GM12864 (cell line): ENCODE measurements at regions not wholly inside any gene's neighbourhood (a gene's known extent, or its start where the extent isn't known, plus 50 kb on each side); places are given as distances from the start of the nearest gene placed in this dataset.

Source experiments
- DNase-seq: peaks from one replicate; pipeline ENCODE4 v3.0.0-alpha.2; 2011; ENCODE audit warnings: low read depth
- H3K4me3 ChIP-seq: 2 replicates; pipeline ENCODE4 v1.5.1; 2011; ENCODE audit warnings: mild to moderate bottlenecking, low read depth, low read length, control low read depth
- CTCF ChIP-seq: IDR thresholded peaks from 2 replicates; pipeline ENCODE4 v1.5.1; 2011; ENCODE audit warnings: low read depth, mild to moderate bottlenecking, moderate library complexity, low read length, control low read depth, inconsistent platforms; ENCODE audit errors: missing control alignments

DNA sequence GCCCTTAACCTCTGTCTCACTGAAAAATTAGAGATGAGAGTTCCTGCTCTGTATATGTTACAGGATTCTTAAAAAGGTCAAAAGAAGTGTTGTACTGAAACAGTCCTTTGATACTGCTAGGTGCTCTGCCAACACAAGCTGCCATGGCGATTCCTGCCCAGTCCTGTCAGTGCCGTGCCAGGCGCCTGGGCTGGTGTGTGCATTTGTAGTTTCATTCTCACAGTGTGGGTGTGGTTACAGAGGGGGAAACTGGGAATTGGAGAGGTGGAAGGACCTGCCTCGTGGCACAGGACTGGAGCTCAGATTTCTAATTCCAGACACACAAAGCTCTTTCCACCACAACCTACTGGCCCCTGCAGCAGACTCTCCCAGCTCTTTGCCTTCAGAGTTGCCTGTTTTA is 122.3 kb upstream of the RAB6C start:
- H3K4me3 ChIP-seq = no peak overlapping the region
- DNase-seq = no peak
- no peak for TF ChIP-seq CTCF

GRCh38 chr2:129859175-129859574 is 120.3 kb upstream of the RAB6C start:
- no peak for TF ChIP-seq CTCF
- H3K4me3 ChIP-seq = no peak overlapping the region
- no peak for DNase-seq

DNA sequence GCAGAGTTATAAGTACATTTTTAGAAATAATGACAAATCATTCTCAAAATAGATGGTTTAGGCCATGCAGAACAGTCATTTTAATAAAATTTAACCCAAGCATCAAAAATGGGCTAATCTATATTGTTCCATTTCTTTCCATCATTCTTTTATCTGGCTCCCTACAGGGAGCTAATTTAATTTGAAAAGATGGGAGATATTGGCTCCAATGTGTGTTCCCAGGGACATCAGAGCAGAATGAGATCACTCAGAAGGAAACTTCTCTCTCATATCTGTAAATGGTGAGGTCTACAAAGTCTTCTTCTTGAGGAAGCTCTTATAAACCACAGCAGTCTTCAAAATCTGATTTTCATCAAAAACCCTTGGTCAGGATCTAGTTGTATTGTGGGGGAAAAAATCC is 119.4 kb upstream of the RAB6C start:
- no peak for TF ChIP-seq CTCF
- no peak for DNase-seq

DNA sequence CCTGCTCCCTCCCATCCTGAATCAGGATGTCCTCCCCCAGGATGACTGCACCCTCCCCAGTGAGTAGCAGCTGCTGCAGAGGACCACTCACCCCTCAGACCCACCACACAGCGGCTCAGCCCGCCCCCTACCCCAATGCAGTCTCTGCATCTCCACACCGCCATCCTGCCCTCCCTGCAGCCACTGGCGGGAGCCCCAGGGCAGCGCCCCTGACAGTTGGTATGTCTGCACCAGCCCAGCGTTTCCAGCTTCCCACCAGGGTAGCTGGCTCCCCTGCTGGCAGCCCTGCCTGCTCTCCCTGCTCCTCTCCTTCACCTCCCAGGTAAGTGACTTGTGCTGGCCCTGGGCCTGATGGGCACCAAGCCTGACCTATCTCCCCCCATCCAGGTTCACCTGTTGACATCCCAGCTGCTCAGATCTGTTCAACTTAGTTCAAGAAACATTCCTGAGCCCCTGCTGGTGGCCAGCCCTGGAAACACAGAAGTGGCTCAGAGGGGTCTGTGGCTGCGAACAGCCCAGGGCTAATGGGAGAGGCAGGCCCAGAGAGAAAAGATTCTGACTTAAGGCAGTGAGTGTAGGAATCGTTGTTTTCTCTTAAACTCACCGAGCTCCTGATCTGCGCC is 117.7 kb upstream of the RAB6C start:
- no peak for DNase-seq
- no peak overlapping the region for H3K4me3 ChIP-seq
- TF ChIP-seq CTCF = no peak

More for the DNA sequence above, 119.4 kb upstream of the RAB6C start:
- H3K4me3 ChIP-seq = no peak overlapping the region

- TF ChIP-seq CTCF = no peak
- H3K4me3 ChIP-seq = no peak overlapping the region
- DNase-seq = no peak
Observed at GRCh38 chr2:129862668-129863067, 116.8 kb upstream of the RAB6C start.

DNA sequence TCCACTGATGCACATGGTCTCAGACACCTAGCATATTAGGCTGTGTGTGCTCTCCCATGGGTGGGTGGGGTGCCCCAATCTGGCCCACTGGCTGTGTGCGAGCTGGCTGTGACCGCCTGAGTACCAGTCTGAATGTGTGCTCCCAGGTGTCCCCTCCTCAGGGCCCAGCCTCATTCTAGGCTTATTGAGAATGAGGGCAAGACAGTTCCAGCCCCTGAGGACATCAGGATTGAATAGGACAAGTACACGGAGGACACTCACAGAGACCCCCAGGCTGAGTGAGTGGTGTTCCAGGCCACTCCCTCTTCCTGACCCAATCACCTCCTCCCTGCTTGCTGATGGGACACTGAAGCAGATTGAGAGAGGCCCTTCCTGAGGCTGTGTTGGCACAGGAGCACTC is 116.1 kb upstream of the RAB6C start:
- no peak for TF ChIP-seq CTCF
- no peak overlapping the region for H3K4me3 ChIP-seq
- DNase-seq = no peak

- DNase-seq = no peak
- no peak overlapping the region for H3K4me3 ChIP-seq
- TF ChIP-seq CTCF = no peak
Observed at GRCh38 chr2:129864719-129865118, 114.7 kb upstream of the RAB6C start.
